Loucy (cell line): ENCODE measurements at regions not wholly inside any gene's neighbourhood (a gene's known extent, or its start where the extent isn't known, plus 50 kb on each side); places are given as distances from the start of the nearest gene placed in this dataset.

ENCODE experiments used
- CTCF ChIP-seq: fragments of 200-600 bp; sonication (generic); conservative IDR thresholded peaks from 2 replicates; pipeline ENCODE4 v1.5.1; 2014; ENCODE audit warnings: mild to moderate bottlenecking, antibody characterized with exemption, low read length
- EZH2phosphoT487 ChIP-seq: fragments of 200-600 bp; IDR thresholded peaks from 2 replicates; pipeline ENCODE4 v1.6.1; 2018; ENCODE audit warnings: antibody characterized with exemption, mild to moderate bottlenecking, moderate library complexity, borderline replicate concordance

- TF ChIP-seq CTCF (no peak), EZH2phosphoT487 (no peak)
Observed at GRCh38 chr16:82323171-82323570, 153.1 kb upstream of the MPHOSPH6 start.
